Activated CD4-positive, alpha-beta memory T cell treated with anti-CD3 and anti-CD28 coated beads for 36 hours (primary cell): ENCODE measurements at regions not wholly inside any gene's neighbourhood (a gene's known extent, or its start where the extent isn't known, plus 50 kb on each side); places are given as distances from the start of the nearest gene placed in this dataset.

Experiments
- CTCF ChIA-PET: fragments of 350-600 bp; sonication (Branson Sonifier 250); formaldehyde crosslinking; loops from one replicate; lab custom pipeline; 2021; ENCODE audit warnings: antibody characterized with exemption, inconsistent platforms; lab: Charles Lee
- POLR2A ChIA-PET: fragments of 350-600 bp; sonication (Branson Sonifier 250); formaldehyde crosslinking; loops from one replicate; lab custom pipeline; 2021; ENCODE audit warnings: antibody characterized with exemption; lab: Charles Lee
- DNase-seq: peaks from one replicate; pipeline ENCODE4 v3.0.0-alpha.2; 2020
- H3K27ac Mint-ChIP-seq: one replicate; pipeline ENCODE4 v1.8.0; 2021; ENCODE audit warnings: mixed read lengths
- H3K27me3 Mint-ChIP-seq: one replicate; pipeline ENCODE4 v1.8.0; 2021; ENCODE audit warnings: mixed read lengths
- H3K36me3 Mint-ChIP-seq: one replicate; pipeline ENCODE4 v1.8.0; 2021; ENCODE audit warnings: mixed read lengths
- H3K4me1 Mint-ChIP-seq: one replicate; pipeline ENCODE4 v1.8.0; 2021; ENCODE audit warnings: low read depth, mixed read lengths
- H3K4me3 Mint-ChIP-seq: one replicate; pipeline ENCODE4 v1.8.0; 2021; ENCODE audit warnings: mild to moderate bottlenecking, mixed read lengths
- H3K9me3 Mint-ChIP-seq: one replicate; pipeline ENCODE4 v1.8.0; 2021; ENCODE audit warnings: mixed read lengths
- intact Hi-C: fragments of 100-400 bp; cut with micrococcal nuclease; formaldehyde crosslinking; loops from one replicate; pipeline ENCODE4 v1.15.1; 2023

GRCh38 chr5:96279801-96280542 is 153.1 kb downstream of the PCSK1 start:
- Mint-ChIP-seq H3K27me3 (peaks cover 29% of the 10 kb centered on the region), H3K4me3 (peak overlapping the region; percentile 7), H3K36me3 (no peaks in the 10 kb centered on the region), H3K4me1 (peaks cover 26% of the 10 kb centered on the region), H3K27ac (peak overlapping the region; percentile 31), H3K9me3 (no peaks in the 10 kb centered on the region)
- CTCF ChIA-PET: interaction anchor here (1.0 to 2.2 kb wide), 2 partner anchors 11 to 56 kb away, joined by 3 to 6 read pairs; no protein-coding TSS in a partner anchor
- POLR2A ChIA-PET: no interaction called here
- peak; percentile 51 for DNase-seq
- intact Hi-C loops: loop anchor here (1.0 to 5.0 kb wide), 12 partner anchors 22 to 633 kb away; partner anchors contain the start of genes ELL2 and RFESD

GRCh38 chr5:96278981-96279380 is 154.1 kb downstream of the PCSK1 start:
- Mint-ChIP-seq H3K27ac (no peak overlapping the region), H3K9me3 (no peaks in the 10 kb centered on the region), H3K4me1 (peaks cover 24% of the 10 kb centered on the region), H3K4me3 (no peak overlapping the region), H3K27me3 (peaks cover 27% of the 10 kb centered on the region), H3K36me3 (no peaks in the 10 kb centered on the region)
- no peak for DNase-seq
- intact Hi-C loops: no loop called here
- ChIA-PET CTCF (interaction anchor here (0.6 to 2.2 kb wide), 3 partner anchors 12 to 176 kb away, joined by 3 to 6 read pairs (median 3); no protein-coding TSS in a partner anchor), POLR2A (no interaction called here)

GRCh38 chr5:96275051-96275450 is 158.0 kb downstream of the PCSK1 start:
- intact Hi-C loops: no loop called here

GRCh38 chr5:96265487-96265886 is 167.6 kb downstream of the PCSK1 start:
- intact Hi-C loops: no loop called here
- POLR2A ChIA-PET: no interaction called here
- H3K27me3 Mint-ChIP-seq: peaks cover 9% of the 10 kb centered on the region
- CTCF ChIA-PET: no interaction called here
- DNase-seq: no peak
- H3K4me3 Mint-ChIP-seq: no peak overlapping the region
- H3K27ac Mint-ChIP-seq: no peak overlapping the region
- H3K4me1 Mint-ChIP-seq: no peaks in the 10 kb centered on the region
- H3K9me3 Mint-ChIP-seq: peaks cover 32% of the 10 kb centered on the region
- H3K36me3 Mint-ChIP-seq: peaks cover 7% of the 10 kb centered on the region

More at GRCh38 chr5:96275051-96275450, 158.0 kb downstream of the PCSK1 start:
- DNase-seq: no peak
- peaks cover 7% of the 10 kb centered on the region for H3K4me1 Mint-ChIP-seq
- no peak overlapping the region for H3K4me3 Mint-ChIP-seq
- ChIA-PET POLR2A (no interaction called here), CTCF (interaction anchor here (1.5 kb wide), 1 partner anchor 61 kb away, joined by 3 read pairs; no protein-coding TSS in a partner anchor)
- H3K27me3 Mint-ChIP-seq: peaks cover 9% of the 10 kb centered on the region
- no peak overlapping the region for H3K27ac Mint-ChIP-seq
- H3K9me3 Mint-ChIP-seq: peaks cover 8% of the 10 kb centered on the region
- no peaks in the 10 kb centered on the region for H3K36me3 Mint-ChIP-seq

GRCh38 chr5:96264047-96264446 is 169.0 kb downstream of the PCSK1 start:
- H3K36me3 Mint-ChIP-seq: peaks cover 7% of the 10 kb centered on the region
- H3K27ac Mint-ChIP-seq: no peak overlapping the region
- CTCF ChIA-PET: no interaction called here
- no peak for DNase-seq
- peaks cover 2% of the 10 kb centered on the region for H3K4me1 Mint-ChIP-seq
- no peak overlapping the region for H3K4me3 Mint-ChIP-seq
- POLR2A ChIA-PET: no interaction called here
- peaks cover 7% of the 10 kb centered on the region for H3K27me3 Mint-ChIP-seq
- intact Hi-C loops: no loop called here
- H3K9me3 Mint-ChIP-seq: peaks cover 20% of the 10 kb centered on the region

- no peak for DNase-seq
- peaks cover 5% of the 10 kb centered on the region for H3K36me3 Mint-ChIP-seq
- no peak overlapping the region for H3K27ac Mint-ChIP-seq
- peaks cover 11% of the 10 kb centered on the region for H3K9me3 Mint-ChIP-seq
- peaks cover 11% of the 10 kb centered on the region for H3K4me1 Mint-ChIP-seq
- no peak overlapping the region for H3K4me3 Mint-ChIP-seq
- CTCF ChIA-PET: no interaction called here
- peaks cover 12% of the 10 kb centered on the region for H3K27me3 Mint-ChIP-seq
- intact Hi-C loops: no loop called here
- POLR2A ChIA-PET: no interaction called here
Measured at GRCh38 chr5:96262105-96262504, 170.9 kb downstream of the PCSK1 start.

GRCh38 chr5:96260009-96260408 is 173.0 kb downstream of the PCSK1 start:
- H3K4me3 Mint-ChIP-seq: no peak overlapping the region
- no peak for DNase-seq
- intact Hi-C loops: no loop called here
- ChIA-PET CTCF (interaction anchor here (0.7 to 1.4 kb wide), 2 partner anchors 9 to 596 kb away, joined by 4 read pairs; no protein-coding TSS in a partner anchor), POLR2A (no interaction called here)
- H3K27me3 Mint-ChIP-seq: peaks cover 13% of the 10 kb centered on the region
- no peaks in the 10 kb centered on the region for H3K9me3 Mint-ChIP-seq
- H3K27ac Mint-ChIP-seq: no peak overlapping the region
- H3K4me1 Mint-ChIP-seq: peaks cover 11% of the 10 kb centered on the region
- no peaks in the 10 kb centered on the region for H3K36me3 Mint-ChIP-seq

- ChIA-PET POLR2A (no interaction called here), CTCF (interaction anchor here (0.7 to 1.4 kb wide), 3 partner anchors 8 to 595 kb away, joined by 3 to 4 read pairs (median 4); no protein-coding TSS in a partner anchor)
- intact Hi-C loops: no loop called here
- no peak for DNase-seq
- H3K4me3 Mint-ChIP-seq: no peak overlapping the region
- H3K36me3 Mint-ChIP-seq: no peaks in the 10 kb centered on the region
- no peaks in the 10 kb centered on the region for H3K9me3 Mint-ChIP-seq
- H3K27ac Mint-ChIP-seq: no peak overlapping the region
- H3K4me1 Mint-ChIP-seq: peaks cover 11% of the 10 kb centered on the region
- peaks cover 8% of the 10 kb centered on the region for H3K27me3 Mint-ChIP-seq
Measured at GRCh38 chr5:96259151-96259772, 173.8 kb downstream of the PCSK1 start.

GRCh38 chr5:96258692-96259091 is 174.4 kb downstream of the PCSK1 start:
- POLR2A ChIA-PET: no interaction called here
- H3K4me3 Mint-ChIP-seq: no peak overlapping the region
- H3K36me3 Mint-ChIP-seq: no peaks in the 10 kb centered on the region
- no peaks in the 10 kb centered on the region for H3K9me3 Mint-ChIP-seq
- no peak overlapping the region for H3K27ac Mint-ChIP-seq
- peaks cover 11% of the 10 kb centered on the region for H3K4me1 Mint-ChIP-seq
- H3K27me3 Mint-ChIP-seq: peaks cover 8% of the 10 kb centered on the region
- intact Hi-C loops: loop anchor here (1.0 kb wide), 1 partner anchor 22 kb away; no protein-coding TSS in a partner anchor
- CTCF ChIA-PET: no interaction called here
- no peak for DNase-seq

- Mint-ChIP-seq H3K4me3 (no peak overlapping the region), H3K36me3 (no peaks in the 10 kb centered on the region), H3K9me3 (no peaks in the 10 kb centered on the region), H3K27ac (no peak overlapping the region), H3K4me1 (peaks cover 11% of the 10 kb centered on the region), H3K27me3 (peaks cover 8% of the 10 kb centered on the region)
- CTCF ChIA-PET: no interaction called here
- intact Hi-C loops: loop anchor here (1.0 kb wide), 1 partner anchor 22 kb away; no protein-coding TSS in a partner anchor
- DNase-seq: peak; percentile 9
- POLR2A ChIA-PET: no interaction called here
Measured at GRCh38 chr5:96257904-96258303, 175.1 kb downstream of the PCSK1 start.

GRCh38 chr5:96256795-96257470 is 176.1 kb downstream of the PCSK1 start:
- Mint-ChIP-seq H3K27me3 (peaks cover 8% of the 10 kb centered on the region), H3K4me1 (peaks cover 11% of the 10 kb centered on the region), H3K9me3 (no peaks in the 10 kb centered on the region), H3K36me3 (no peaks in the 10 kb centered on the region), H3K27ac (no peak overlapping the region), H3K4me3 (no peak overlapping the region)
- DNase-seq: peak; percentile 23
- POLR2A ChIA-PET: no interaction called here
- intact Hi-C loops: no loop called here
- CTCF ChIA-PET: no interaction called here
